CD4-positive, CD25-positive, alpha-beta regulatory T cell (primary cell): ENCODE measurements at regions not wholly inside any gene's neighbourhood (a gene's known extent, or its start where the extent isn't known, plus 50 kb on each side); places are given as distances from the start of the nearest gene placed in this dataset.

Experiments
- ATAC-seq, 2 donors: fragments of 150-1000 bp; cut with Tn5 transposase; one replicate each; pipeline ENCODE4 v1.10.0; 2021; ENCODE audit warnings: low read depth in 2 of 2, moderate number of reproducible peaks in 2 of 2, moderate library complexity in 1 of 2
- DNase-seq, 3 donors: peaks; one replicate each; pipeline versions ENCODE4 v3.0.0 to v3.0.0-alpha.2; 2012 to 2022; ENCODE audit warnings: mixed read lengths in 1 of 3
- H3K27ac ChIP-seq: one replicate; pipeline ENCODE4 v1.7.0; 2013; ENCODE audit warnings: mild to moderate bottlenecking, low read length; ENCODE audit not compliant: insufficient read depth, poor library complexity, severe bottlenecking
- H3K27me3 ChIP-seq: one replicate; pipeline ENCODE4 v1.7.0; 2013; ENCODE audit warnings: low read length; ENCODE audit not compliant: control insufficient read depth, insufficient read depth
- H3K36me3 ChIP-seq: one replicate; pipeline ENCODE4 v1.7.0; 2013; ENCODE audit warnings: mild to moderate bottlenecking, low read length, moderate library complexity; ENCODE audit not compliant: control insufficient read depth, insufficient read depth
- H3K4me1 ChIP-seq: 2 replicates; pipeline ENCODE4 v1.7.0; 2013; ENCODE audit warnings: mild to moderate bottlenecking, low read length; ENCODE audit not compliant: insufficient read depth, control insufficient read depth, poor library complexity, severe bottlenecking
- H3K4me3 ChIP-seq: one replicate; pipeline ENCODE4 v1.7.0; 2013; ENCODE audit warnings: low read depth, mild to moderate bottlenecking, low read length, moderate library complexity
- H3K9me3 ChIP-seq, 2 experiments: 1 replicate in 1 of 2; 2 replicates in 1 of 2; pipeline ENCODE4 v1.7.0; 2013; ENCODE audit warnings: low read length in 2 of 2, mild to moderate bottlenecking in 1 of 2, moderate library complexity in 1 of 2; ENCODE audit not compliant: control insufficient read depth in 2 of 2
- H3K27ac Mint-ChIP-seq, 3 donors: one replicate each; pipeline ENCODE4 v1.8.0; 2020 to 2022; ENCODE audit warnings: mild to moderate bottlenecking in 3 of 3, mixed read lengths in 3 of 3, moderate library complexity in 2 of 3
- H3K27me3 Mint-ChIP-seq: one replicate; pipeline ENCODE4 v1.8.0; 2022; ENCODE audit warnings: mild to moderate bottlenecking, mixed read lengths
- H3K36me3 Mint-ChIP-seq: one replicate; pipeline ENCODE4 v1.8.0; 2020; ENCODE audit warnings: mixed read lengths
- H3K4me1 Mint-ChIP-seq, 4 donors: one replicate each; pipeline ENCODE4 v1.8.0; 2020 to 2022; ENCODE audit warnings: mixed read lengths in 4 of 4, mild to moderate bottlenecking in 1 of 4
- H3K4me3 Mint-ChIP-seq, 4 donors: one replicate each; pipeline ENCODE4 v1.8.0; 2020 to 2022; ENCODE audit warnings: mild to moderate bottlenecking in 4 of 4, mixed read lengths in 4 of 4, moderate library complexity in 3 of 4
- H3K9me3 Mint-ChIP-seq, 7 donors: one replicate each; pipeline ENCODE4 v1.8.0; 2020 to 2022; ENCODE audit warnings: mixed read lengths in 7 of 7, mild to moderate bottlenecking in 3 of 7, moderate library complexity in 2 of 7

DNA sequence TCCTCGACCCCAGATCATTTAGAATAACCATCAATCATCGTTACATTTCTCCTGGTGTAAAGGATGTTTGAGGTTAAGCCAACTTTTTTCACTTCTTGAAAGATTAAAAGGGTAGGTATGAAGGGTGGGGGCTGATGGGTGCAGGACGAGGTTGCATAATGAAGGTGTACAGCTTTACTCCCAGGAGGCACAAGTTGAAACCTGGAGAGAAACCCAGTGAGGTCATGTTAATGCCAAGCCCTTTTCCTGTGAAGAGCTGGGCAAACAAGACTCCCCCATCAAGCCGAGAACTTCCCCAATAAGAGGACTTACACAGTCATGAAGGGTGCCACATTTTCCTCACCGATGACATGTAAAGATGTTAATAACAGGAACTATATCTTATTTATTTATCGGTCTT lies 84.3 kb downstream of the FZD10 start:
- Mint-ChIP-seq H3K4me3 (no peak overlapping the region), H3K9me3 (peaks cover 0 to 7% (median 6%) of the 10 kb centered on the region in 7 donors), H3K36me3 (no peaks in the 10 kb centered on the region), H3K4me1 (no peaks in the 10 kb centered on the region), H3K27me3 (no peaks in the 10 kb centered on the region), H3K27ac (no peak overlapping the region)
- Histone ChIP-seq H3K27ac (no peak overlapping the region), H3K4me3 (no peak overlapping the region), H3K4me1 (no peaks in the 10 kb centered on the region), H3K27me3 (no peaks in the 10 kb centered on the region), H3K9me3 (no peaks in the 10 kb centered on the region), H3K36me3 (no peaks in the 10 kb centered on the region)
- ATAC-seq: no peak
- DNase-seq: no peak

DNA sequence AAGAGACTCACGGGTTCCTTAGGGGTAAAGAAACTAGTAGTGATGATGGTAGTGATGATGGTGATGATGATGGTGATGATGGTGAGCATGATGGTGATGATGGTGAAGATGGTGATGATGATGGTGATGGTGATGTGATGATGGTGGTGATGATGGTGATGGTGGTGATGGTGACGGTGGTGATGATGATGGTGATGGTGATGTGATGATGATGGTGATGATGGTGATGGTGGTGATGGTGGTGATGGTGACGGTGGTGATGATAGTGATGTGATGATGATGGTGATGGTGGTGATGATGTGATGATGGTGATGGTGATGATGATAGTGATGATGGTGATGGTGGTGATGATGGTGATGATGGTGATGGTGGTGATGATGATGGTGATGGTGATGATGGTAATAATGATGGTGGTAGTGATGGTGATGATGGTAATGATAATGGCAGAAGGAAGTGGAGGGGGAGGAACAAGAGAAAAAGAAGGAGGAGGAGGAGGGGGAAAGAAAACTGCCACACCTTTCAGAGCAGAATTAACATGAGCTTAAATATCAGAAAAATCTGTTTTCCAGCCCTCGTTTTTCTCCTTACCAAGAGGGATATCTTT lies 85.5 kb downstream of the FZD10 start:
- Mint-ChIP-seq H3K9me3 (peaks cover 0 to 7% (median 4%) of the 10 kb centered on the region in 7 donors), H3K36me3 (no peaks in the 10 kb centered on the region), H3K4me1 (no peaks in the 10 kb centered on the region), H3K27ac (no peak overlapping the region), H3K4me3 (no peak overlapping the region), H3K27me3 (no peaks in the 10 kb centered on the region)
- H3K27ac ChIP-seq: no peak overlapping the region
- no peaks in the 10 kb centered on the region for H3K27me3 ChIP-seq
- H3K9me3 ChIP-seq: no peaks in the 10 kb centered on the region
- H3K36me3 ChIP-seq: no peaks in the 10 kb centered on the region
- no peak for DNase-seq
- ATAC-seq: no peak
- no peak overlapping the region for H3K4me3 ChIP-seq
- no peaks in the 10 kb centered on the region for H3K4me1 ChIP-seq

DNA sequence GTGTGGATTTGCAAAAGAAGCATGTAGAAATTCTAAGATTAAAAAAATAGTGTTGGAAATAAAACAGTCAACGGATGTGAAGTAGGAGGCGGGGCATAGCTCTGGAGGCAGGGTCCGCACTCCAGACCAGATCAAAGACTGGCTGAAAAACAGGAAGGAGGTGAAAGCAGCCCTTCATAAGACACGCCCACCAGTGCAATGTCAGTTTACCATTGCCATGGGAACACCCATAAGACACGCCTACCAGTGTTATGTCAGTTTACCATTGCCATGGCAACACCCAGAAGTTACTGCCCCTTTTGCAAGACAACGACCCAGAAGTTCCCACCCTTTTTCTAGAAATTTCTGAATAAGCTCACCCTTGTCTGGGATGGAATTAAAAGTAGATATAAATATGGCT lies 87.1 kb downstream of the FZD10 start:
- Histone ChIP-seq H3K9me3 (no peaks in the 10 kb centered on the region), H3K4me1 (no peaks in the 10 kb centered on the region), H3K27me3 (no peaks in the 10 kb centered on the region), H3K36me3 (no peaks in the 10 kb centered on the region), H3K27ac (no peak overlapping the region), H3K4me3 (no peak overlapping the region)
- H3K27ac Mint-ChIP-seq: no peak overlapping the region
- DNase-seq: no peak
- H3K27me3 Mint-ChIP-seq: no peaks in the 10 kb centered on the region
- H3K4me1 Mint-ChIP-seq: no peaks in the 10 kb centered on the region
- peaks cover 0 to 9% (median 5%) of the 10 kb centered on the region in 7 donors for H3K9me3 Mint-ChIP-seq
- H3K36me3 Mint-ChIP-seq: no peaks in the 10 kb centered on the region
- no peak overlapping the region for H3K4me3 Mint-ChIP-seq
- no peak for ATAC-seq

DNA sequence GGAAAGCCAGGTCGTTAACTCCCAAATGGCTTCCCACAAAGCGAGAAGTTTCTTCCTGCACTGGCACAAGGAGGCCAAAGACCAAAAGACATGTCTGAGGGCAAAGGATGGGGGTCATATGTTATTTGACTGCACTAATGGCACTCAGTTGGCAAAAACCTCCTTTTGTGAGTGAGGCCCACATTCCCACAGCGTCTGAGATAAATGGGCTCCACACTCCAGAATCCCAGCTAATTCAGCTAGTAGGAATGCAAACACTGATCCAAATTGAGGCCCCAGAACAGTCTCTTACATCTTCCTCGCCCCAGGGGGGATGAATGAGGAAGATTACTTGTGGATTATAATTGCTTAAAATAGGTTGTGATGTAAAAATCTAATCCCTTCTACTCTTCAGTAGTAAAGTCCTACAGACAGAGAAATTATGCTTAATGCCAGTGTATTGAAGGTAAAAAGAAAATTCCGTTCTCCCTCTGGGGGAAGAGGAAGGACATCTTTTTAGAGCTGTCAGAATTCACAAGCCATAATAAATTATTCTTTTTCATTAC lies 86.4 kb upstream of the PIWIL1 start:
- H3K27ac Mint-ChIP-seq: no peak overlapping the region
- H3K4me1 ChIP-seq: no peaks in the 10 kb centered on the region

DNA sequence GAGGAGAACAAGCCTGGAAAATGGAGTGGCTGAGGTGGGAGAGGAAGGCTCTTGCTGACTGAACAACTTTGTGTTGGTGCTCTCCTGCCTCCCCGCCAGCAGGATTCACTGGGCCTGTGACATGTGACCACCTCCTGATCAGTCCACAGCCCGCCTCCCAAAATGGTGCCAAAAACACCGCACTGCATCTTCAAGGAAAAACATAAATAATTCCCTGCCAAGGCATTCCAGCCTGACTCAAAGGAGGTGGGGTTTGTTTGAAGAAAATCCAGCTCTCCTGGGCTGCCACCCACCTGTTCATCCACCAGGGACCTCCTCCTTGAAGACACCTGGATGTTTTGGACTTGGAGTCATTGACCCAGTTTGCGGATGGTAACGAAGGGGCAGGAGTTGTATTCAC lies 83.8 kb upstream of the PIWIL1 start:
- no peak overlapping the region for H3K27ac Mint-ChIP-seq
- no peak for ATAC-seq
- no peaks in the 10 kb centered on the region for H3K27me3 Mint-ChIP-seq

More for the DNA sequence above, 86.4 kb upstream of the PIWIL1 start:
- Histone ChIP-seq H3K27ac (no peak overlapping the region), H3K9me3 (no peaks in the 10 kb centered on the region), H3K27me3 (no peaks in the 10 kb centered on the region), H3K4me3 (no peak overlapping the region), H3K36me3 (no peaks in the 10 kb centered on the region)
- ATAC-seq (no peak), DNase-seq (no peak)
- Mint-ChIP-seq H3K9me3 (peaks cover 0 to 9% (median 6%) of the 10 kb centered on the region in 7 donors), H3K4me1 (no peaks in the 10 kb centered on the region), H3K4me3 (no peak overlapping the region), H3K36me3 (no peaks in the 10 kb centered on the region), H3K27me3 (no peaks in the 10 kb centered on the region)

DNA sequence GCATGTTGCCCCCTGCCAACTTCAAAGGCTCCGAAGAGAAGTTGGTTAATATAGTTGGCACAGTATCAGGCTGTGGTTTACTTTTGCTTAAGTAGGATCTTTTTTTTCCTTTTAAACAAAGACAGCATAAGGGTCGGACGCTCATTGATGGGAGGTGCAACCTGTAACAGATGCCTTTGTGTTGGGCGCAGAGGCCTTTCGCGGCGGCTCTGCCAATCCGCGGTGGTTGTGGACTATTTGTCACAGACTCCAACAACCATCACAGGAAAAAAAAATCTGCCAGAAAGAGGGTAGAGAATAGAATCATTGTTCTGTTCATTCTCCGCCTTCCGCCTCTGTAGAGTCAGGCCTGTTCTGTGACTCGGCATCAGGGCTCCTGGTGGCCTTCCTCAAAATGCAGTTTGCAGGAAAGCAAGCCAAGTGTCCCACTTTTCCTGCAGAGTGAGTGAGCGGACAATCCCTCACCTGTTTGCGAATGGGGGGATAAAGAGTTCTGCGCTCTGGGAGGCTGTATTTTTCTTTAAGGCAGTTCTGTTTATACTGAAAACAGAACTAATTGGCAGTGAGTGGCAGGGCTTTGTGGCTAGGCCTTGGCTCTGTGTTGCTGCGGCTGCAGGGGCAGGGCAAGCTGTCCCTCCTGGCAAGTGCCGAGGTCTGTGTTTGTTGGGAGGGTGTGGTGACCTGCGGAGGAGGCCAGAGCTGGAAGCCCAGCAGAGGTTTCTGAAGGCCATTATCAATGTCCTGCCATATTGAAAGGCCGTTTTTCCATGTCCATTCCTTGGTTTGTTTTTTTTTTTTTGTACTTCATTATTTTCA lies 83.0 kb upstream of the PIWIL1 start:
- H3K9me3 Mint-ChIP-seq: peaks cover 0 to 6% (median 2%) of the 10 kb centered on the region in 7 donors
- no peaks in the 10 kb centered on the region for H3K27me3 Mint-ChIP-seq
- ATAC-seq (no peak), DNase-seq (no peak)
- H3K36me3 Mint-ChIP-seq: no peaks in the 10 kb centered on the region
- Histone ChIP-seq H3K4me1 (no peaks in the 10 kb centered on the region), H3K4me3 (no peak overlapping the region), H3K27ac (no peak overlapping the region), H3K9me3 (no peaks in the 10 kb centered on the region), H3K36me3 (no peaks in the 10 kb centered on the region), H3K27me3 (no peaks in the 10 kb centered on the region)
- no peak overlapping the region for H3K27ac Mint-ChIP-seq
- no peaks in the 10 kb centered on the region for H3K4me1 Mint-ChIP-seq
- H3K4me3 Mint-ChIP-seq: no peak overlapping the region

More for the DNA sequence above, 83.8 kb upstream of the PIWIL1 start:
- Histone ChIP-seq H3K9me3 (no peaks in the 10 kb centered on the region), H3K4me1 (no peaks in the 10 kb centered on the region), H3K27ac (no peak overlapping the region), H3K27me3 (no peaks in the 10 kb centered on the region), H3K36me3 (no peaks in the 10 kb centered on the region), H3K4me3 (no peak overlapping the region)
- Mint-ChIP-seq H3K36me3 (no peaks in the 10 kb centered on the region), H3K4me1 (no peaks in the 10 kb centered on the region), H3K9me3 (peaks cover 0 to 6% (median 0%) of the 10 kb centered on the region in 7 donors), H3K4me3 (no peak overlapping the region)
- no peak for DNase-seq

DNA sequence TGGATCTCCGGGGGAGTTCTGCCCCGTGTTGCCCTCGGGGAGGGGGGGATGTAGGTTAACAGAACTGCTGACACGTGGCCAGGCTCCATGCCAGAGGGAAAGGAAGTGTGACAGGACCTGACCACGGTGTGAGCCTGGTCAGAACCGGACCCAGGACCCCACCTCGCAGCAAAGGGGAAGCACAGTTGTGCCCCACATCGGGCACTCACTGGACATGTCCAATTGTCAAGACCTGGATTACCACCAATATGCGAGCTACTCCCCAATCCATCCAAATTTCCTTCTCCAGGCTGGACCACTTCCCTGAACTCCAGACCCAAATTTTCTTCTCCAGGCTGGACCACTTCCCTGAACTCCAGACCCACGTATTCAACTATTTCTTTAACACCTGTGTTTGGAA lies 78.8 kb upstream of the PIWIL1 start:
- no peaks in the 10 kb centered on the region for H3K9me3 ChIP-seq
- no peaks in the 10 kb centered on the region for H3K4me1 ChIP-seq
- H3K27ac ChIP-seq: no peak overlapping the region
- no peaks in the 10 kb centered on the region for H3K36me3 Mint-ChIP-seq
- no peaks in the 10 kb centered on the region for H3K4me1 Mint-ChIP-seq
- no peaks in the 10 kb centered on the region for H3K27me3 ChIP-seq
- no peaks in the 10 kb centered on the region for H3K27me3 Mint-ChIP-seq
- H3K36me3 ChIP-seq: no peaks in the 10 kb centered on the region
- peaks cover 0 to 4% (median 1%) of the 10 kb centered on the region in 7 donors for H3K9me3 Mint-ChIP-seq
- no peak overlapping the region for H3K27ac Mint-ChIP-seq
- no peak overlapping the region for H3K4me3 Mint-ChIP-seq
- H3K4me3 ChIP-seq: no peak overlapping the region
- DNase-seq: no peak
- no peak for ATAC-seq
